IPS DF 4.7 (cell line): ENCODE measurements at regions not wholly inside any gene's neighbourhood (a gene's known extent, or its start where the extent isn't known, plus 50 kb on each side); places are given as distances from the start of the nearest gene placed in this dataset.

Experiments
- DNase-seq: peaks from one replicate; pipeline ENCODE4 v3.0.0-alpha.2; 2013; ENCODE audit warnings: low spot score; ENCODE audit errors: extremely low read depth

- no peak for DNase-seq
These were observed 248.4 kb upstream of the NDST4 start for GRCh38 chr4:115361781-115362180.

GRCh38 chr4:115360431-115360830 lies 247.0 kb upstream of the NDST4 start:
- DNase-seq = no peak

- DNase-seq = no peak
These were observed 244.4 kb upstream of the NDST4 start for GRCh38 chr4:115357776-115358175.

- no peak for DNase-seq
These were observed 242.8 kb upstream of the NDST4 start for GRCh38 chr4:115356176-115356575.

- no peak for DNase-seq
These were observed 241.9 kb upstream of the NDST4 start for GRCh38 chr4:115355329-115355728.

- no peak for DNase-seq
These were observed 239.9 kb upstream of the NDST4 start for GRCh38 chr4:115353370-115353769.

- no peak for DNase-seq
These were observed 229.8 kb upstream of the NDST4 start for GRCh38 chr4:115343171-115343570.

- DNase-seq = no peak
These were observed 221.5 kb upstream of the NDST4 start for GRCh38 chr4:115334736-115335411.

GRCh38 chr4:115332078-115332477 lies 218.7 kb upstream of the NDST4 start:
- DNase-seq = no peak

GRCh38 chr4:115331241-115331640 lies 217.8 kb upstream of the NDST4 start:
- DNase-seq = no peak

GRCh38 chr4:115325836-115326235 lies 212.4 kb upstream of the NDST4 start:
- DNase-seq = no peak

- DNase-seq = no peak
These were observed 209.8 kb upstream of the NDST4 start for GRCh38 chr4:115323106-115323707.

GRCh38 chr4:115315182-115315581 lies 201.8 kb upstream of the NDST4 start:
- no peak for DNase-seq

GRCh38 chr4:115310641-115311040 lies 197.2 kb upstream of the NDST4 start:
- no peak for DNase-seq

GRCh38 chr4:115294717-115295116 lies 181.3 kb upstream of the NDST4 start:
- no peak for DNase-seq

- DNase-seq = no peak
These were observed 179.7 kb upstream of the NDST4 start for GRCh38 chr4:115293093-115293462.

GRCh38 chr4:115292320-115293092 lies 179.1 kb upstream of the NDST4 start:
- no peak for DNase-seq

- no peak for DNase-seq
These were observed 174.0 kb upstream of the NDST4 start for GRCh38 chr4:115287426-115287825.

- no peak for DNase-seq
These were observed 165.9 kb upstream of the NDST4 start for GRCh38 chr4:115279330-115279729.

- DNase-seq = no peak
These were observed 165.4 kb upstream of the NDST4 start for GRCh38 chr4:115278830-115279229.

GRCh38 chr4:115275615-115276014 lies 162.2 kb upstream of the NDST4 start:
- no peak for DNase-seq

GRCh38 chr4:115274545-115274944 lies 161.1 kb upstream of the NDST4 start:
- no peak for DNase-seq

- no peak for DNase-seq
These were observed 159.2 kb upstream of the NDST4 start for GRCh38 chr4:115272594-115272993.
